Mesendoderm (in vitro differentiated cells): ENCODE measurements at regions not wholly inside any gene's neighbourhood (a gene's known extent, or its start where the extent isn't known, plus 50 kb on each side); places are given as distances from the start of the nearest gene placed in this dataset.

Experiments used
- DNase-seq: peaks from one replicate; pipeline ENCODE4 v3.0.0; 2013
- H2AK5ac ChIP-seq: 2 replicates; pipeline ENCODE4 v1.6.1; 2013; ENCODE audit warnings: low read length, inconsistent platforms
- H2BK120ac ChIP-seq: 2 replicates; pipeline ENCODE4 v1.6.1; 2013; ENCODE audit warnings: low read depth, mild to moderate bottlenecking, low read length, moderate library complexity, mixed read lengths
- H2BK15ac ChIP-seq: replicated peaks from 2 replicates; pipeline ENCODE4 v1.6.1; 2013; ENCODE audit warnings: low read depth, mild to moderate bottlenecking, moderate library complexity
- H2BK5ac ChIP-seq: 2 replicates; pipeline ENCODE4 v1.6.1; 2013; ENCODE audit warnings: low read length, inconsistent platforms
- H3K18ac ChIP-seq: 2 replicates; pipeline ENCODE4 v1.6.1; 2013; ENCODE audit warnings: mild to moderate bottlenecking, low read length, mixed read lengths
- H3K23ac ChIP-seq: one replicate; pipeline ENCODE4 v1.6.1; 2013; ENCODE audit warnings: low read length
- H3K27ac ChIP-seq: 2 replicates; pipeline ENCODE4 v1.5.1; 2013; ENCODE audit warnings: low read depth, mild to moderate bottlenecking, inconsistent platforms, low read length, moderate library complexity
- H3K27me3 ChIP-seq: 2 replicates; pipeline ENCODE4 v1.6.1; 2013; ENCODE audit warnings: low read length, control low read depth, mild to moderate bottlenecking, inconsistent platforms; ENCODE audit not compliant: insufficient read depth, poor library complexity
- H3K36me3 ChIP-seq: 2 replicates; pipeline ENCODE4 v1.6.1; 2013; ENCODE audit warnings: low read length, inconsistent platforms; ENCODE audit not compliant: control insufficient read depth, insufficient read depth
- H3K4ac ChIP-seq: one replicate; pipeline ENCODE4 v1.6.1; 2013; ENCODE audit warnings: low read depth, mild to moderate bottlenecking, low read length, moderate library complexity
- H3K4me1 ChIP-seq: 2 replicates; pipeline ENCODE4 v1.6.1; 2013; ENCODE audit warnings: low read depth, low read length, inconsistent platforms; ENCODE audit not compliant: control insufficient read depth
- H3K4me2 ChIP-seq: 2 replicates; pipeline ENCODE4 v1.6.1; 2013; ENCODE audit warnings: low read length
- H3K4me3 ChIP-seq: 2 replicates; pipeline ENCODE4 v1.5.1; 2013; ENCODE audit warnings: mild to moderate bottlenecking, low read length
- H3K56ac ChIP-seq: one replicate; pipeline ENCODE4 v1.6.1; 2013; ENCODE audit warnings: low read length
- H3K79me1 ChIP-seq: 2 replicates; pipeline ENCODE4 v1.6.1; 2013; ENCODE audit warnings: low read length, inconsistent platforms
- H3K79me2 ChIP-seq: 2 replicates; pipeline ENCODE4 v1.6.1; 2013; ENCODE audit warnings: mild to moderate bottlenecking, low read length; ENCODE audit not compliant: control insufficient read depth, insufficient read depth
- H3K9ac ChIP-seq: 2 replicates; pipeline ENCODE4 v1.6.1; 2013; ENCODE audit warnings: low read length, inconsistent platforms
- H4K5ac ChIP-seq: one replicate; pipeline ENCODE4 v1.6.1; 2013; ENCODE audit warnings: low read length
- H4K8ac ChIP-seq: one replicate; pipeline ENCODE4 v1.6.1; 2013; ENCODE audit warnings: low read depth, mild to moderate bottlenecking, control low read depth, low read length, moderate library complexity
- WGBS: extraction: QIAGEN DNeasy Blood & Tissue Kit; methylation state at CpG from one replicate; pipeline ENCODE4 v1.1.7; 2013; ENCODE audit warnings: low lambda C conversion rate, missing lambda C conversion rate; ENCODE audit not compliant: insufficient coverage; ENCODE audit errors: extremely low coverage; 5-methylcytosine and 5-hydroxymethylcytosine counted together

DNA sequence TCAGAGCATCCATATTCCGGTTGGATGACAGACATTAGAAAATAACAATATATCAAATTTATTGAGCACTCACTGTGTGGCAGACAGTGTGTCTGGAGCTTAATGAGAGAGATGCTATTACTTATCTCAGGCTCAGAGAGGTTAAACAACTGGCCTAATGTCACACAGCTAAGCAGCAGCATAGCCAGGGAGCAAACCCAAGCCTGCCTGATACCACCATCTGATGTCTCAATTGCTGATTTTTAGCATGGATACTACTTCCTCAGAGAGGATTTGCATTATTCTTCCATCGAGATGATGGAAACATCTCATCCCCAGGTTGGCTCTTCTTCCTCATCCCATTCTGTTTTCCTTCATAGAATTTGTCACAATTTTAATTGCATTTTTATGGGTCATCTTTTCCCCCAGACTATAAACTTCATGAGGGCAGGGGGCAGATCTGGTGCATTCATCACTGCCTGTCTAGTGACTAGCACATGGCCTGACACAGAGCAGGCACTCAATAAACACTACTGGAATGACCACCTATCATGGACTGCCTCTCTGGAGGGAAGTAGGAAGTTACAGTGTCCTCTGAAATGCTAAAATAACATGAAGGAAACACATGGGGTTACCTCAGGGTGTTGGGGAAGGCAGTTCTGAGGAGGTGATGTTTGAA, 344.8 kb upstream of the CCL2 start:
- Histone ChIP-seq H3K9ac (no peak overlapping the region), H3K79me2 (no peaks in the 10 kb centered on the region), H3K4ac (no peak overlapping the region), H3K4me1 (peaks cover under 1% of the 10 kb centered on the region), H2BK15ac (no peak overlapping the region), H3K56ac (no peak overlapping the region), H3K4me2 (no peak overlapping the region), H3K79me1 (no peaks in the 10 kb centered on the region), H2BK120ac (no peak overlapping the region), H2BK5ac (no peak overlapping the region), H4K5ac (no peak overlapping the region), H3K18ac (no peak overlapping the region), H3K36me3 (no peaks in the 10 kb centered on the region), H3K4me3 (no peak overlapping the region), H3K27me3 (no peaks in the 10 kb centered on the region), H3K27ac (no peak overlapping the region), H4K8ac (no peak overlapping the region), H3K23ac (no peak overlapping the region), H2AK5ac (no peak overlapping the region)
- WGBS: no CpG with 5 or more reads among the region's 2 CpGs
- no peak for DNase-seq

GRCh38 chr17:33914125-33914524, 341.0 kb upstream of the CCL2 start:
- Histone ChIP-seq H3K4me2 (no peak overlapping the region), H3K56ac (no peak overlapping the region), H3K27me3 (no peaks in the 10 kb centered on the region), H3K79me2 (no peaks in the 10 kb centered on the region), H2BK15ac (no peak overlapping the region), H3K79me1 (no peaks in the 10 kb centered on the region), H2BK5ac (no peak overlapping the region), H3K36me3 (no peaks in the 10 kb centered on the region), H4K8ac (no peak overlapping the region), H3K18ac (no peak overlapping the region), H3K27ac (no peak overlapping the region), H3K23ac (no peak overlapping the region), H3K4me3 (no peak overlapping the region), H2AK5ac (no peak overlapping the region), H3K9ac (no peak overlapping the region), H4K5ac (no peak overlapping the region), H3K4me1 (no peaks in the 10 kb centered on the region), H2BK120ac (no peak overlapping the region), H3K4ac (no peak overlapping the region)
- no peak for DNase-seq
- WGBS: no CpG with 5 or more reads among the region's 4 CpGs

DNA sequence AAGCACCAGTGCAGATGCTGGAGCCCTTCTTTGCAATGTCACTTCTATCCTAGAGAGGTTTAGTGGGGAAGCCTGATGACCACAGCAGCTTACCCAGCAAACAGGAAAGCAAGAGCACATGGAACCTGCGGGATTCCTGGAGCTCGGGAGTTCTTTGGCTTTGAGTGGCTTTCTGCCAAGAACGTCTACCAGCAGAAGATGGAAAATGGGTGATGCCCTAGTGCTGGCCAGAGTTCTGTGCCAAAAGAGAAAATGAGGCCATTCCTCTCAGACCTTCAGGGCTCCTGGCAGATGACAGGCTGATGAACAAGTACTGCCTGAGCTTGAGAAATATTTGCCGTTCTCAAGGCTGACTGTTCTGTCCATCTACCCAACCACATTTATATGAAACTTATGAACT, 332.1 kb upstream of the CCL2 start:
- no peak overlapping the region for H4K5ac ChIP-seq
- H2BK5ac ChIP-seq: no peak overlapping the region
- no peak for DNase-seq
- no peak overlapping the region for H2BK15ac ChIP-seq
- H3K4ac ChIP-seq: no peak overlapping the region
- H3K79me1 ChIP-seq: no peaks in the 10 kb centered on the region
- no peaks in the 10 kb centered on the region for H3K79me2 ChIP-seq
- no peaks in the 10 kb centered on the region for H3K36me3 ChIP-seq
- H2BK120ac ChIP-seq: no peak overlapping the region
- no CpG with 5 or more reads among the region's 4 CpGs for WGBS
- no peak overlapping the region for H3K23ac ChIP-seq
- H4K8ac ChIP-seq: no peak overlapping the region
- H3K4me1 ChIP-seq: peaks cover 2% of the 10 kb centered on the region
- no peak overlapping the region for H3K4me2 ChIP-seq
- no peaks in the 10 kb centered on the region for H3K27me3 ChIP-seq
- no peak overlapping the region for H3K56ac ChIP-seq
- H3K9ac ChIP-seq: no peak overlapping the region
- H3K18ac ChIP-seq: no peak overlapping the region
- no peak overlapping the region for H2AK5ac ChIP-seq
- H3K27ac ChIP-seq: no peak overlapping the region
- no peak overlapping the region for H3K4me3 ChIP-seq

DNA sequence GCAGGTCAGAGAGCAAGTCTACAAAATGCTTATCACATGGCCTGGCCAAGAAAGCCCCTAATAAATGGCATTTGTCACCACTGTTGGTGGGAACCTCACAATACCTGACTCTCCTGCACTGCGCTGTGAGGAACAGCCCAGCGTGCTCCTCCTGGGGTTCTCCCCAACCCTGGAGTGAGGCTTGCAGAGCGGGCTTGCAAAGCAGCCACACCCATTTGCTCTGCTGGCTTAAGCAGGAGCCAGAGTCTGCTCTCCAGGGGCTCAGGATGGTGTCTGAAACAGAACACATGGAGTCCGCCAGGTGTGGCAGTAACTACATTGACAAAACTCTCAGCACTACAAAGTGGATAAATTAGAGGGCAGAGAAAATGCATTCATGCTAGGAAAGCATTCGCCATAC, 331.0 kb upstream of the CCL2 start:
- Histone ChIP-seq H3K27ac (no peak overlapping the region), H2BK120ac (no peak overlapping the region), H2BK5ac (no peak overlapping the region), H3K4me2 (no peak overlapping the region), H2BK15ac (no peak overlapping the region), H3K27me3 (no peaks in the 10 kb centered on the region), H3K4me1 (peaks cover 8% of the 10 kb centered on the region), H3K4ac (no peak overlapping the region), H3K36me3 (no peaks in the 10 kb centered on the region), H3K23ac (no peak overlapping the region), H3K4me3 (no peak overlapping the region), H2AK5ac (no peak overlapping the region), H4K5ac (no peak overlapping the region), H3K79me2 (no peaks in the 10 kb centered on the region), H3K56ac (no peak overlapping the region), H3K79me1 (no peaks in the 10 kb centered on the region), H4K8ac (no peak overlapping the region), H3K18ac (no peak overlapping the region), H3K9ac (no peak overlapping the region)
- WGBS: no CpG with 5 or more reads among the region's 5 CpGs
- DNase-seq: no peak

DNA sequence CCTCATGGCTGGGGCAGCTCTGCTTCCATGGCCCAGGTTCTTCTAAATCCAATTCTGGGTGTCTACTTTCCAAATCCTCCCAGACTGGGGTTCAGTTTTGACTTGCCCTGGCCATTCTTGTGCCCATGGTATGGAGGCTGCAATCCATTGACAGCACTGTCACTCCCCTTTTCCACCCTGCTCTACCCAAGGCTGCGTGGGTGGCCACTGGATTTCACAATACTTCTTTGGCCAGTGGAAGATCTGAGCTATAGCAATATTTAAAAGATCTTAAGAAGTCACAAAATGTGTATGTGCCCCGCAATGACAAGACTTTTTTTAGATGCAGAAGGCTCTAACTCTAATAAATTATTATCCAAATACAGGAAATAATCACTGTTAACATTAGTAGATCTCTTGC, 329.4 kb upstream of the CCL2 start:
- no peak overlapping the region for H3K27ac ChIP-seq
- no peak overlapping the region for H3K56ac ChIP-seq
- no peak overlapping the region for H3K4me2 ChIP-seq
- no peak overlapping the region for H2BK5ac ChIP-seq
- H3K4me3 ChIP-seq: no peak overlapping the region
- H3K9ac ChIP-seq: no peak overlapping the region
- WGBS: no CpG with 5 or more reads among the region's 2 CpGs
- H4K8ac ChIP-seq: no peak overlapping the region
- H3K27me3 ChIP-seq: no peaks in the 10 kb centered on the region
- no peak overlapping the region for H2BK15ac ChIP-seq
- H3K79me2 ChIP-seq: no peaks in the 10 kb centered on the region
- no peak overlapping the region for H2AK5ac ChIP-seq
- no peak overlapping the region for H3K4ac ChIP-seq
- no peak overlapping the region for H4K5ac ChIP-seq
- DNase-seq: no peak
- H3K23ac ChIP-seq: no peak overlapping the region
- H3K18ac ChIP-seq: no peak overlapping the region
- peaks cover 12% of the 10 kb centered on the region for H3K4me1 ChIP-seq
- no peaks in the 10 kb centered on the region for H3K79me1 ChIP-seq
- H2BK120ac ChIP-seq: no peak overlapping the region
- no peaks in the 10 kb centered on the region for H3K36me3 ChIP-seq

DNA sequence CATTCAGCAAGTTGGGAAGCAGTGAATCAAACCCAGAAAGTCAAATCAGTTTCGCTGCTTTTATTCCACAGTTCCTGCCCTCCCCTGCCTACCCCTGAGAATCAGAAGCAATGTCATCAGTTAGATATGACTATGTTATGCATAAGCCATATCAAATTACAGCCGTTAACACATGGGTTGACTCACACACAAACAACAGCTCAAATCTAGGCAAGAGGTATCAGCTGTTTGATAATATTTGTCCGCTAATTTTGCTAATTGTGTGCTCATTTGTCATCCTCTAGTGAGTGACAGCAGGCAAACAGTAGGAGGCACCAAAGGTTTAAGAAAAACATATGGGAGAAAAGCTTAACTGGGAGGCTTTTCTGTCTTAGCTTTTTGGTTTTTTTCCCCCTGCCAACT, 327.4 kb upstream of the CCL2 start:
- Histone ChIP-seq H3K4me3 (no peak overlapping the region), H4K5ac (no peak overlapping the region), H3K9ac (no peak overlapping the region), H3K36me3 (no peaks in the 10 kb centered on the region), H3K18ac (no peak overlapping the region), H3K4me1 (peaks cover 12% of the 10 kb centered on the region), H2BK5ac (no peak overlapping the region), H4K8ac (no peak overlapping the region), H3K27ac (no peak overlapping the region), H2AK5ac (no peak overlapping the region), H3K4me2 (no peak overlapping the region), H2BK15ac (no peak overlapping the region), H3K56ac (no peak overlapping the region), H3K23ac (no peak overlapping the region), H3K79me1 (no peaks in the 10 kb centered on the region), H3K27me3 (no peaks in the 10 kb centered on the region), H2BK120ac (no peak overlapping the region), H3K4ac (no peak overlapping the region), H3K79me2 (no peaks in the 10 kb centered on the region)
- peak; percentile 50 for DNase-seq
- no CpG with 5 or more reads among the region's 3 CpGs for WGBS
